ENCODE measurements at regions not wholly inside any gene's neighbourhood (a gene's known extent, or its start where the extent isn't known, plus 50 kb on each side); places are given as distances from the start of the nearest gene placed in this dataset.

GRCh38 chr5:67732471-67732870, 483.1 kb upstream of the PIK3R1 start:
- TF ChIP-seq CTCF (IDR thresholded peaks at IDR 0.05; ENCODE audit: insufficient read depth, low read length, poor library complexity, severe bottlenecking) = no peak
- no peak for TF ChIP-seq EZH2phosphoT487 (conservative IDR thresholded peaks at IDR 0.05; ENCODE audit: low read length)
